CD4-positive, alpha-beta T cell (primary cell): ENCODE measurements at regions not wholly inside any gene's neighbourhood (a gene's known extent, or its start where the extent isn't known, plus 50 kb on each side); places are given as distances from the start of the nearest gene placed in this dataset.

Experiments
- ATAC-seq: fragments of 200-7000 bp; cut with Tn5 transposase; one replicate; pipeline ENCODE4 v1.10.0; 2022; ENCODE audit warnings: mild to moderate bottlenecking; ENCODE audit not compliant: poor library complexity
- CTCF ChIA-PET: fragments of 350-600 bp; sonication (Branson Sonifier 250); formaldehyde crosslinking; loops from one replicate; lab custom pipeline; 2021; ENCODE audit warnings: antibody characterized with exemption, inconsistent platforms; lab: Charles Lee
- POLR2A ChIA-PET: fragments of 350-600 bp; sonication (Branson Sonifier 250); formaldehyde crosslinking; loops from one replicate; lab custom pipeline; 2021; ENCODE audit warnings: antibody characterized with exemption, inconsistent platforms; lab: Charles Lee
- DNase-seq, 14 experiments: peaks; one replicate each; pipeline ENCODE4 v3.0.0-alpha.2; 2013 to 2020; ENCODE audit warnings: mixed read lengths in 2 of 14
- H3K27ac ChIP-seq, 2 donors: one replicate each; pipeline versions ENCODE4 v1.5.1 to v1.7.0; 2013; ENCODE audit warnings: low read length in 2 of 2, low read depth in 1 of 2, mild to moderate bottlenecking in 1 of 2
- H3K27me3 ChIP-seq, 2 experiments: 1 replicate in 1 of 2; 2 replicates in 1 of 2; pipeline versions ENCODE4 v1.6.1 to v1.7.0; 2013; ENCODE audit warnings: low read length in 2 of 2, control low read depth in 1 of 2, mild to moderate bottlenecking in 1 of 2, moderate library complexity in 1 of 2; ENCODE audit not compliant: insufficient read depth in 2 of 2, control insufficient read depth in 1 of 2
- H3K36me3 ChIP-seq: one replicate; pipeline ENCODE4 v1.6.1; 2013; ENCODE audit warnings: low read length, control low read depth; ENCODE audit not compliant: insufficient read depth
- H3K4me1 ChIP-seq: one replicate; pipeline ENCODE4 v1.6.1; 2013; ENCODE audit warnings: low read length, control low read depth; ENCODE audit not compliant: insufficient read depth
- H3K4me3 ChIP-seq: one replicate; pipeline ENCODE4 v1.5.1; 2013; ENCODE audit warnings: mild to moderate bottlenecking, low read length, moderate library complexity
- H3K9me3 ChIP-seq, 2 experiments: 1 replicate in 1 of 2; 2 replicates in 1 of 2; pipeline versions ENCODE4 v1.6.1 to v1.7.0; 2013; ENCODE audit warnings: low read length in 2 of 2, mild to moderate bottlenecking in 2 of 2, control low read depth in 1 of 2, moderate library complexity in 1 of 2; ENCODE audit not compliant: control insufficient read depth in 1 of 2, insufficient read depth in 1 of 2
- H3K27ac Mint-ChIP-seq: one replicate; pipeline ENCODE4 v1.8.0; 2020; ENCODE audit warnings: mixed read lengths
- H3K27me3 Mint-ChIP-seq: one replicate; pipeline ENCODE4 v1.8.0; 2021; ENCODE audit warnings: mixed read lengths
- H3K36me3 Mint-ChIP-seq: one replicate; pipeline ENCODE4 v1.8.0; 2021; ENCODE audit warnings: low read depth, mixed read lengths
- H3K4me1 Mint-ChIP-seq: one replicate; pipeline ENCODE4 v1.8.0; 2021; ENCODE audit warnings: low read depth, mixed read lengths
- H3K4me3 Mint-ChIP-seq: one replicate; pipeline ENCODE4 v1.8.0; 2020; ENCODE audit warnings: mild to moderate bottlenecking, mixed read lengths
- H3K9me3 Mint-ChIP-seq: one replicate; pipeline ENCODE4 v1.8.0; 2020; ENCODE audit warnings: mixed read lengths
- CTCF ChIP-seq: fragments of 200-600 bp; IDR thresholded peaks from one replicate; pipeline ENCODE4 v1.8.0; 2022; ENCODE audit warnings: antibody characterized with exemption, mild to moderate bottlenecking
- intact Hi-C, 2 experiments: fragments of 100-400 bp; cut with DNase I in 1 of 2; cut with micrococcal nuclease in 1 of 2; formaldehyde crosslinking; loops; one replicate each; pipeline versions ENCODE4 v1.15.1 to v1.9.0; 2023 to 2025; cut with DNase I, micrococcal nuclease

- H3K4me1 Mint-ChIP-seq, result no peaks in the 10 kb centered on the region
- H3K4me3 Mint-ChIP-seq, result no peak overlapping the region
- ChIA-PET POLR2A (no interaction called here), CTCF (no interaction called here)
- no peak overlapping the region for H3K4me3 ChIP-seq
- no peak overlapping the region for H3K27ac ChIP-seq
- H3K36me3 Mint-ChIP-seq, result no peaks in the 10 kb centered on the region
- DNase-seq (no peak), ATAC-seq (no peak)
- H3K27me3 Mint-ChIP-seq, result peaks cover 35% of the 10 kb centered on the region
- no peak overlapping the region for H3K27ac Mint-ChIP-seq
- intact Hi-C loops, result no loop called here
- no peaks in the 10 kb centered on the region for H3K9me3 Mint-ChIP-seq
- H3K27me3 ChIP-seq, result peaks cover 0 to 4% of the 10 kb centered on the region in 2 experiments
- H3K36me3 ChIP-seq, result no peaks in the 10 kb centered on the region
- no peak for TF ChIP-seq CTCF
- peaks cover 0 to 12% of the 10 kb centered on the region in 2 experiments for H3K9me3 ChIP-seq
- H3K4me1 ChIP-seq, result no peaks in the 10 kb centered on the region
Observed at GRCh38 chr13:111938741-111939665, 127.9 kb upstream of the SOX1 start.

GRCh38 chr13:111939666-111940278 lies 127.2 kb upstream of the SOX1 start:
- ChIA-PET CTCF (no interaction called here), POLR2A (no interaction called here)
- H3K4me3 Mint-ChIP-seq, result no peak overlapping the region

GRCh38 chr13:111940892-111941291 lies 126.1 kb upstream of the SOX1 start:
- Histone ChIP-seq H3K4me1 (no peaks in the 10 kb centered on the region), H3K36me3 (no peaks in the 10 kb centered on the region), H3K9me3 (peaks cover 0 to 21% of the 10 kb centered on the region in 2 experiments), H3K27me3 (peaks cover 0 to 4% of the 10 kb centered on the region in 2 experiments), H3K4me3 (no peak overlapping the region), H3K27ac (no peak overlapping the region)
- Mint-ChIP-seq H3K4me3 (no peak overlapping the region), H3K9me3 (no peaks in the 10 kb centered on the region), H3K4me1 (no peaks in the 10 kb centered on the region), H3K36me3 (no peaks in the 10 kb centered on the region), H3K27me3 (peaks cover 34% of the 10 kb centered on the region), H3K27ac (no peak overlapping the region)
- no peak for TF ChIP-seq CTCF
- DNase-seq (no peak), ATAC-seq (no peak)
- POLR2A ChIA-PET, result no interaction called here
- intact Hi-C loops, result no loop called here
- CTCF ChIA-PET, result no interaction called here

More at GRCh38 chr13:111939666-111940278, 127.2 kb upstream of the SOX1 start:
- no peaks in the 10 kb centered on the region for H3K36me3 Mint-ChIP-seq
- peaks cover 35% of the 10 kb centered on the region for H3K27me3 Mint-ChIP-seq
- Histone ChIP-seq H3K9me3 (peaks cover 0 to 19% of the 10 kb centered on the region in 2 experiments), H3K27me3 (peaks cover 0 to 4% of the 10 kb centered on the region in 2 experiments), H3K4me3 (no peak overlapping the region), H3K36me3 (no peaks in the 10 kb centered on the region), H3K4me1 (no peaks in the 10 kb centered on the region), H3K27ac (no peak overlapping the region)
- intact Hi-C loops, result no loop called here
- H3K4me1 Mint-ChIP-seq, result no peaks in the 10 kb centered on the region
- ATAC-seq, result no peak
- no peak for TF ChIP-seq CTCF
- H3K9me3 Mint-ChIP-seq, result no peaks in the 10 kb centered on the region
- no peak for DNase-seq
- no peak overlapping the region for H3K27ac Mint-ChIP-seq
